HEK293T (cell line): ENCODE measurements at regions not wholly inside any gene's neighbourhood (a gene's known extent, or its start where the extent isn't known, plus 50 kb on each side); places are given as distances from the start of the nearest gene placed in this dataset.

Experiments used
- CTCF ChIA-PET: fragments of 350-600 bp; formaldehyde crosslinking; extraction: SDS; loops from one replicate; lab custom pipeline; 2021; ENCODE audit warnings: antibody characterized with exemption, inconsistent platforms; lab: Yijun Ruan, JAX
- POLR2A ChIA-PET: fragments of 350-600 bp; formaldehyde crosslinking; extraction: SDS; loops from one replicate; lab custom pipeline; 2020; ENCODE audit warnings: antibody characterized with exemption, inconsistent platforms; lab: Yijun Ruan, JAX
- DNase-seq: peaks from one replicate; pipeline ENCODE4 v3.0.0; 2012; ENCODE audit warnings: mixed read lengths; ENCODE audit errors: extremely low spot score
- ARNT ChIP-seq: fragments of 450-650 bp; IDR thresholded peaks from 2 replicates; pipeline ENCODE4 v1.6.1; 2017; ENCODE audit warnings: mild to moderate bottlenecking
- BHLHE40 ChIP-seq: fragments of 450-650 bp; IDR thresholded peaks from 2 replicates; pipeline ENCODE4 v1.6.1; 2016; ENCODE audit warnings: mild to moderate bottlenecking, moderate library complexity, borderline replicate concordance
- CTBP1 ChIP-seq: fragments of 450-650 bp; IDR thresholded peaks from 2 replicates; pipeline ENCODE4 v1.6.1; 2016; ENCODE audit warnings: borderline replicate concordance
- ELF4 ChIP-seq: fragments of 450-650 bp; IDR thresholded peaks from 2 replicates; pipeline ENCODE4 v1.6.1; 2017; ENCODE audit warnings: antibody characterized with exemption
- FOXA1 ChIP-seq: fragments of 450-650 bp; IDR thresholded peaks from 2 replicates; pipeline ENCODE4 v1.6.1; 2016; ENCODE audit warnings: mild to moderate bottlenecking
- FOXK2 ChIP-seq: fragments of 450-650 bp; IDR thresholded peaks from 2 replicates; pipeline ENCODE4 v1.6.1; 2016; ENCODE audit warnings: mild to moderate bottlenecking
- FOXM1 ChIP-seq: fragments of 450-650 bp; IDR thresholded peaks from 2 replicates; pipeline ENCODE4 v1.6.1; 2017; ENCODE audit warnings: mild to moderate bottlenecking, borderline replicate concordance
- HDGF ChIP-seq: fragments of 450-650 bp; IDR thresholded peaks from 2 replicates; pipeline ENCODE4 v1.6.1; 2017; ENCODE audit warnings: antibody characterized with exemption, borderline replicate concordance
- L3MBTL2 ChIP-seq: fragments of 450-650 bp; conservative IDR thresholded peaks from 2 replicates; pipeline ENCODE4 v1.6.1; 2016; ENCODE audit warnings: mild to moderate bottlenecking
- LEF1 ChIP-seq: fragments of 450-650 bp; IDR thresholded peaks from 2 replicates; pipeline ENCODE4 v1.6.1; 2017; ENCODE audit warnings: mild to moderate bottlenecking, borderline replicate concordance
- NFRKB ChIP-seq: fragments of 450-650 bp; IDR thresholded peaks from 2 replicates; pipeline ENCODE4 v1.6.1; 2016; ENCODE audit warnings: mild to moderate bottlenecking, moderate library complexity
- SP1 ChIP-seq: fragments of 450-650 bp; IDR thresholded peaks from 2 replicates; pipeline ENCODE4 v1.6.1; 2017
- SUZ12 ChIP-seq: fragments of 450-650 bp; IDR thresholded peaks from 2 replicates; pipeline ENCODE4 v1.6.1; 2016; ENCODE audit warnings: mild to moderate bottlenecking
- TARDBP ChIP-seq: fragments of 450-650 bp; IDR thresholded peaks from 2 replicates; pipeline ENCODE4 v1.6.1; 2016
- ZNF384 ChIP-seq: fragments of 450-650 bp; IDR thresholded peaks from 2 replicates; pipeline ENCODE4 v1.6.1; 2016
- TF ChIP-seq, protein P1 (sequence below): fragments of 450-650 bp; IDR thresholded peaks from 2 replicates; pipeline ENCODE4 v1.6.1; 2016

DNA sequence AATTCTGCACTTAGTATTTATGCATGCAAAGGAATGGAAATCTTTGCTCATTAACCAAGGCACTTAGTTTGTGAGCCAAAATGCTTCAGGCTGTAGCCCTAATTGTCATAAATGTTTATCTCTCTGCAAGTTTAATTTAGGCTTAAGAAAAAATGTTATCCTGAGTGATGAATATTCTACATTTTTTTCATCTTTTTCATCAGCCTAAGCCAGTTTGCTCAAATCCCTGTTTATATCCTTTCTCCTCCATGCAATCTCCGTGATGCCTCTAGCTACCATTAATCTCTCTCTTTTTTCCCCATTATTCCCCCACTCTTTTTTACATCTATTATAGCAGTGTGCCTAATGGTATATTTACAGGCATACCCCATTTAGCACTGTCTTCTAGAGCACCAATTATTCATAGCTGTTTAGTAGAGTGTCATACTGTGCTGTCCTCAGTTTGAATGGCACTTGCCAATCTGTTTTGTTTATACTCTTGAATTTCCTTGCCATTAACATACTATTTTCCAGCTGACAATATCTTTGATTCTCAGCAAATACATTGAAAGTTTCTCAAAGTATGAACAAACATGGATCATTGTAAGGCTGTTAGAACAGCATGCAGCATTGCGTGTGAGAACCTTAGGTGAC, 1457.0 kb downstream of the MAT2B start:
- ChIA-PET CTCF (no interaction called here), POLR2A (no interaction called here)
- TF ChIP-seq TARDBP (no peak), NFRKB (no peak), SP1 (no peak), LEF1 (no peak), CTBP1 (no peak), ARNT (no peak), FOXM1 (no peak), L3MBTL2 (no peak), ELF4 (no peak), BHLHE40 (no peak), ZNF384 (no peak), HDGF (no peak), SUZ12 (no peak), FOXA1 (no peak), FOXK2 (no peak)
- TF ChIP-seq, protein P1, sequence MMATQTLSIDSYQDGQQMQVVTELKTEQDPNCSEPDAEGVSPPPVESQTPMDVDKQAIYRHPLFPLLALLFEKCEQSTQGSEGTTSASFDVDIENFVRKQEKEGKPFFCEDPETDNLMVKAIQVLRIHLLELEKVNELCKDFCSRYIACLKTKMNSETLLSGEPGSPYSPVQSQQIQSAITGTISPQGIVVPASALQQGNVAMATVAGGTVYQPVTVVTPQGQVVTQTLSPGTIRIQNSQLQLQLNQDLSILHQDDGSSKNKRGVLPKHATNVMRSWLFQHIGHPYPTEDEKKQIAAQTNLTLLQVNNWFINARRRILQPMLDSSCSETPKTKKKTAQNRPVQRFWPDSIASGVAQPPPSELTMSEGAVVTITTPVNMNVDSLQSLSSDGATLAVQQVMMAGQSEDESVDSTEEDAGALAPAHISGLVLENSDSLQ, result no peak
- no peak for DNase-seq

DNA sequence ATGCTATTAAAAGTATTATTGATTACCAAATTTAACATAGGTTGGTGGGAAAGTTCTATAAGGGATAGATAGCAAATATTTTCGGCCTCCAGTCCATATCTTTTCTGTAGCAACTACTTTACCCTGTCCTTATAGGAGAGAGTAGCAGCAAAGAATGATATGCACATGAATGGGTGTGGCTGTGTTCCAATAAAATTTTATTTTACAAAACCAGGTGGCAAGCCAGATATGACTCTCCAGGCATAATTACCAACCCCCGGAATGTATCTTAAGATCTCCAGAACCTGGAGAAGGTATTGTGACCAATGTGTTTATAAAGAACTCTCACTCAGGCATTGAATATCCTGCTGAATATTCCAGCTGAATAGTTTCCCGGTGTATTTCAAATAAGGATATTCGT, 1461.2 kb downstream of the MAT2B start:
- DNase-seq, result no peak
- ChIA-PET CTCF (interaction anchor here (0.7 kb wide), 1 partner anchor 545 kb away, joined by 4 read pairs; no protein-coding TSS in a partner anchor), POLR2A (no interaction called here)
- TF ChIP-seq NFRKB (no peak), ZNF384 (no peak), ELF4 (no peak), ARNT (no peak), SUZ12 (no peak), CTBP1 (no peak), FOXA1 (no peak), LEF1 (no peak), BHLHE40 (no peak)

DNA sequence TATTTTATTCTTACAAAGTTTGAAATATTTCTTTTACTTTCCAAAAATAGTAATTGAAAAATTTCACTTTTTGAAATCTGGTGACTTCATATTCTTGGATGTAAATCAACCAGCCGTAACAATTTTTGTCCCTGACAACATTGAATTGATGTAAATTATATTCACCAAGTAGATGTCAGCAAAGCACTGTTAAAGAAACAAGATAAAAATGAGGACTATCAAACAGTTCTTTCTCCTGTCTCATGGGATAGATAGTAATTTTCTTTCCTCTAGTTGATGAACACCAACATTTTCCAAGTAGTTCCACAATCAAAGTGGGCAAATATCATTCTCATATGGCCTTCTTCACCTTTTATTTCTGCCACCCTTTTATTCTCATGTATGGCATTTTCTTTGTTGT, 1461.9 kb downstream of the MAT2B start:
- ChIA-PET POLR2A (no interaction called here), CTCF (no interaction called here)
- TF ChIP-seq BHLHE40, result no peak
- TF ChIP-seq TARDBP, result no peak
- no peak for TF ChIP-seq NFRKB
- TF ChIP-seq LEF1, result no peak
- TF ChIP-seq ZNF384, result no peak
- TF ChIP-seq ELF4, result no peak
- TF ChIP-seq L3MBTL2, result no peak
- no peak for TF ChIP-seq SUZ12
- TF ChIP-seq FOXK2, result no peak
- TF ChIP-seq HDGF, result no peak
- TF ChIP-seq ARNT, result no peak
- TF ChIP-seq CTBP1, result no peak
- TF ChIP-seq, protein P1, result no peak
- TF ChIP-seq FOXM1, result no peak
- no peak for TF ChIP-seq SP1
- TF ChIP-seq FOXA1, result no peak
- no peak for DNase-seq

DNA sequence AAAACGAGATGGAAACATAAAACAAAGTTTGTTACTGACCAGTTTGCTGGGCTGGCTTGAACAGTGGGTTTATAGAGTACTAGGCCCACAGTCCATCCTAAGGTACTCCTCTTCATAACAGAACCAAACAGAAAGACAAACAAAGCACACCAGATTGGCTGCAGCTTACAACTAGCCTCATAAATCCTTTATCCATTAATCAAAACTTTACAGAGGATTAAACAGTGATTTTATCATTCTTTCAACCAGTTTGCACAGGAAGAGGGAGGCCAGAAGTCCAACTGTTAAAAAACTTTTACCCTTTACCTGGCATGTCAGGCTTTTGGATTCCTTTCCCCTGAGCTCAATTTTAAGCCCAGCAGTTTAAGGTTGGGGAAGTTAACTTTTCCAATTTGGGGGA, 1467.6 kb downstream of the MAT2B start:
- ChIA-PET POLR2A (no interaction called here), CTCF (no interaction called here)
- DNase-seq, result no peak
- no peak for TF ChIP-seq ZNF384
- TF ChIP-seq NFRKB, result no peak
- no peak for TF ChIP-seq CTBP1
- TF ChIP-seq LEF1, result no peak
- no peak for TF ChIP-seq FOXA1
- TF ChIP-seq HDGF, result no peak
- TF ChIP-seq FOXK2, result no peak
- TF ChIP-seq SUZ12, result no peak
- TF ChIP-seq L3MBTL2, result no peak
- TF ChIP-seq FOXM1, result no peak
- TF ChIP-seq, protein P1, result no peak
- no peak for TF ChIP-seq ELF4
- no peak for TF ChIP-seq TARDBP
- no peak for TF ChIP-seq ARNT
- TF ChIP-seq SP1, result no peak
- no peak for TF ChIP-seq BHLHE40

DNA sequence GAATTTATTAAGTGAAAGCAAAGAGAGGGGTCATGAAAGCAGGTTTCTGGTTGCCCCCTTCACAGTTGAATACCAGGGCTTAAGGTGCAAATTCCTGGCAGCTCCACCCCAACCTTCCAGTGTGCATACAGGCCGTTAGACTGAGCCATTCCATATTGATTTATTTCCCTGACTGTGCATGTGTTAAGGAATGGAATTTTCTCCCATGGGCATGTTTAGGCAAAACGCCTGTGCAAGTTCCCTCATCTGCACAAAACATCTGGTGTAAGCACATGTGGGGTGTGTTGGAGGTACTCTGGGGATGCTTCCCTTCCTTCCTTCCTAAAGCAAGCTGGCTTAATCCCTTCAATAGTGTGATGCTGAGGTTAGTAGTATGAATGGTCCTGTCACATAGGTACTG, 1470.6 kb downstream of the MAT2B start:
- no peak for DNase-seq
- TF ChIP-seq FOXA1 (no peak), NFRKB (no peak), TARDBP (no peak), SP1 (no peak), ELF4 (no peak), LEF1 (no peak), ZNF384 (no peak), ARNT (no peak), HDGF (no peak), FOXK2 (no peak), SUZ12 (no peak), FOXM1 (no peak)
- CTCF ChIA-PET, result no interaction called here
- POLR2A ChIA-PET, result no interaction called here

DNA sequence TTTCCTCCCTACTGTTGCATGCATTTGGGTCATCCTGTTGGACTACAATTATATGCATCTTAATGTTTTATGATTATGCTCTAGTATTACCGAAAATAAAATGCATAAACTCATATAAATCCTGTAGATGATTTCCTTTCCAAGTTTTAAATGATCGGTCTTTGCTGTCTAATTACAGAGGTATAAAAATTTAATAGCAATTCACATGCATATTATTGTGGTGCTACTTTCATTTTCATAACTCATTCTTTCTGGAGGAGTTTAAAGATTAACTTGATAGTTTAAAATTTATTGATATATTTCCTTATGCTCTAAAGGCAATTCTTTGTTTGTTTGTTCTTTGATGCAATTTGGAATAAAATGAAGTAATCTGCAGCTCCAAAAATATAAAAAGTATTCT, 1475.1 kb downstream of the MAT2B start:
- ChIA-PET CTCF (interaction anchor here (0.6 kb wide), 1 partner anchor 966 kb away, joined by 5 read pairs; no protein-coding TSS in a partner anchor), POLR2A (no interaction called here)
- DNase-seq, result no peak
- TF ChIP-seq ARNT (no peak), TARDBP (no peak), SUZ12 (no peak), FOXK2 (no peak), FOXM1 (no peak), CTBP1 (no peak), LEF1 (no peak), BHLHE40 (no peak), L3MBTL2 (no peak), SP1 (no peak), FOXA1 (no peak), HDGF (no peak), ELF4 (no peak), NFRKB (no peak), ZNF384 (no peak)
- TF ChIP-seq, protein P1, result no peak
